C1 segment of cervical spinal cord (tissue), 14 donors: ENCODE measurements at regions not wholly inside any gene's neighbourhood (a gene's known extent, or its start where the extent isn't known, plus 50 kb on each side); places are given as distances from the start of the nearest gene placed in this dataset.

Experiments used
- DNase-seq, 14 donors: peaks; one replicate each; lab custom pipeline; 2025; lab: John Stamatoyannopoulos, UW

- no peak for DNase-seq
Measured at GRCh38 chr15:79373113-79373512, 59.0 kb upstream of the MINAR1 start.

GRCh38 chr15:79373728-79374127 lies 58.4 kb upstream of the MINAR1 start:
- no peak for DNase-seq

- no peak for DNase-seq
Measured at GRCh38 chr15:79376383-79376782, 55.8 kb upstream of the MINAR1 start.

- DNase-seq, result no peak
Measured at GRCh38 chr15:79378394-79379109, 53.6 kb upstream of the MINAR1 start.

- DNase-seq, result peak in 12 of 14 donors; percentile 29 to 75 (median 54)
Measured at GRCh38 chr15:79380755-79381497, 51.2 kb upstream of the MINAR1 start.

GRCh38 chr15:79381593-79381992 lies 50.5 kb upstream of the MINAR1 start:
- no peak for DNase-seq
